CD4-positive, alpha-beta T cell treated with Interleukin-2 at 100 ng/mL for 4 hours (primary cell): ENCODE measurements at regions not wholly inside any gene's neighbourhood (a gene's known extent, or its start where the extent isn't known, plus 50 kb on each side); places are given as distances from the start of the nearest gene placed in this dataset.
"Not testable (repeated sequence)": the region's sequence is repeated elsewhere in the genome, so short reads cannot be mapped to it uniquely, and the experiment has no call there.

Experiments
- DNase-seq: peaks from one replicate; pipeline ENCODE4 v3.0.0-alpha.2; 2020; ENCODE audit warnings: low spot score

DNA sequence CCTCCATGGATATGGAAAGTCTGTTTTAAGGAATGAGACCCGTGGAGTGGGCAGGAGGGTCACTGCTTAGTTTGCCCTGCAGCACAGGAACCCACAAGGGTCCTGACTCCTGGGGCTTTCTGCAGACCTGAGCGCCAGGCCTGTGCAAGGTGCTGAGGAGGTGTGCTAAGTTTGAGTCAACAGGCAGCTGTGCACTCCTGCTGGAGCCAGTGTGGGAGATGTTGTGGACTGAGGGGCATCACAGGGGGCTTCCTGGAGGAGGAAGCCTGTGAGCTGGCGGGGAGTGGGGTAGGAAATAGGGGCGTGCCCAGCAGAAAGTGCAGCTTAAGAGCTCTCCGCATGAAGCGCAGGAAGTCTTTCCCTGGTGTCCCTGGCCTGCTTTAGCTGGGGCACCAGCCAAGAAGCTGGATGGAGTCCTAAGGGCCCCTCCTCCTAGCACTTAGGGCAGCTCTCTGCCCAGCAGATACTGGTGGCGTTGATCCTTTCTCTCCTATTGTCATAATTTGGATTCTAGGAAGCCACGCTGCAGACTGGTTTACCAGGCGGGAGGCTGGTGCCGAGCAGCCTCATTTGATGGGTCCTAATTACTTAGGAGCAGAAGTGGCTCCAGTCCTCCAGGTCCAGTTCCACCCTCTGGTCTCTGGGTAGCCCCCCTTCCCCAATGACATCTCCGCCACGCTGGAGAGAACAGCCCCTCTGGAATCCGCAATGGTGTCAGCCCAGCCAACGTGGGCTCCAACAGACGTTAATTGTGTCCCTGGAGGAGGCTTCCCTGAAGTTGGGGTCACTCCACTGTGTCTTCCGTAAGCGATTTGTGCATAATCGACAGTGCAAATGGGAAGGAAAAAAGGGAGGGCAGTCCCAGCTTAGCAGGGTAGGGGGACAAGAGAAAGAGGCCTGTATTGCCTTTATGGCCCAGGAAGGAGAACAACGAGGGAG lies 309.2 kb downstream of the ZNF536 start:
- DNase-seq: no peak

GRCh38 chr19:30680399-30680798 lies 308.2 kb downstream of the ZNF536 start:
- not testable (repeated sequence) for DNase-seq

- no peak for DNase-seq
Observed at GRCh38 chr19:30679789-30680188, 307.6 kb downstream of the ZNF536 start.

- no peak for DNase-seq
Observed at GRCh38 chr19:30679153-30679702, 307.0 kb downstream of the ZNF536 start.

DNA sequence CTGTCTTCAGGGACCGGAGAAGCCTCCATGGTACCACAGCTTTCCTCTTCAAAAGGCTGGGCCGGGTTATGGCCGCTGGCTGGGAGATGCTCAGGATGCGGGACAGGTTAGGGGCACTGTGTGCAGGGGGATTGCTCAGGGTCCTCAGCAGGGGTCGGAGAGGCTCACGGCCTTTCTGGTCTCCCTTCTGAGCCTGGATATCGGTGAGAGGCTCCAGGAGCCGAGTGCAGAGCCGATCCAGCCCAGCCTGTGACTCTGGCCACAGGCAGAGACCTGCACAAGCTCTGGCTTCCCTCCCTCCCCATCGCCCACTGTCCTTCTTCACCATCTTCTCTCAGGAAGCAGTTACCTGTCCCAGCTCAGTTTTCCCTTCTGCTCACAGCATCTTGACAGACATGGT lies 306.0 kb downstream of the ZNF536 start:
- no peak for DNase-seq

- DNase-seq: no peak
Observed at GRCh38 chr19:30677702-30678101, 305.5 kb downstream of the ZNF536 start.

GRCh38 chr19:30676990-30677679 lies 305.0 kb downstream of the ZNF536 start:
- no peak for DNase-seq

GRCh38 chr19:30675086-30675485 lies 302.9 kb downstream of the ZNF536 start:
- DNase-seq: no peak

- no peak for DNase-seq
Observed at GRCh38 chr19:30674656-30675055, 302.5 kb downstream of the ZNF536 start.

DNA sequence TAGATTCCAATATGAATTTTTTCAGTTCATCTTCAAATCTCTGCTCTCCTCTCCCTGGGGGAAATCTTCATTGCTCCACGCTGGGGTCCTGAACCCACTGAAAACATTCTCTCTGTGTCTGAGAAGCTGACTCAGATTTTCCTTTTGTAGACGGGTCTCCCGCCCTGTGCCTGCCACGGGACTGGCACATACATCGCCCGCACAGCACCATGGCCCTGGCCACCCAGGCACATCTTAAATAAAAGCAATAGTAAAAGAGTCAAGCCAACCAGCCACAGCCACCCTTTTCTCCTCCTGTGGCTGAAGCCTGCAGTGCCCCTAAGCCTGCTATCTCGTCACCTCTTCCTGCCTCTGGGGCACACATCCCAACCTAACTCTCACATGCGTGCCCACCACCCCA lies 301.2 kb downstream of the ZNF536 start:
- DNase-seq: no peak

DNA sequence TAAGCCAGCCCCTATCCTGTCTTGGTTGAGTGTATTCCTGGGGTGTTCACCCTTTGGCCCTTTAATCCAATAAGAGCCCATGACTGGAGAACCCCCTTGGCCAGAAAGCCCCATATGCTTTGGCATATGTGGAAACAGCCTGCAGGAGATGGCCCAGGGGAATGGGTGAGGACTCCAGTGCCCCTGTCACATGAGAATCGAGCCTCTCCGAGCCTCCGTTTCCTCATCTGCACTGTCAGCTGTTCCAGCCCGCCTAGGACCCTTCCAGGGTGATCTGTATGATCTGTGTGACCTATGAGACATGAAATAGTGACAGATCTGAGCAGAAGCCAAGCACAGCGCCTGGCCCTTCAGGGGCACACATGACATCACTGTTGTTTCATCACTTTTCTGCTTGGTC lies 300.7 kb downstream of the ZNF536 start:
- no peak for DNase-seq

DNA sequence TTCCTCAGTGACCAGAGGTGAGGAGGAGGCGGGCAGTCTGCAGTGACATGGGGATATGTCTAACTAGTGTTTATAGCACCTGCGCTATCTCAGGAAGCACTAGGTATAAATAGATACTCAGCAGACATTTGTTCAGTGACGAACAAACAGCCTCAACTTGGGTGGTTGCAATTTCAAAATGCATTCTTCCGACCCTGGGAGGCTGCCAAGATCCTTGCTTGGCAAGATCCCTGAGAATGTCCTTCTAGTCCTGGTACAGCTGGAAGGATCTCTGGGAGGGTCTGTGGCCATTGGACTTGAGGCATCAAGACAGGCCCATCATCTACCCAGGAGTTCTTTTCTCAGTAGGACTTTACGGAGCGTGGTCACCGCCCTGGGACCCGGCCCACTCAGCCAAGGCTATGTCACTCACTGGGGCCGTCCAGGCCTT lies 299.5 kb downstream of the ZNF536 start:
- DNase-seq: no peak

- no peak for DNase-seq
Observed at GRCh38 chr19:30671367-30671619, 299.1 kb downstream of the ZNF536 start.

DNA sequence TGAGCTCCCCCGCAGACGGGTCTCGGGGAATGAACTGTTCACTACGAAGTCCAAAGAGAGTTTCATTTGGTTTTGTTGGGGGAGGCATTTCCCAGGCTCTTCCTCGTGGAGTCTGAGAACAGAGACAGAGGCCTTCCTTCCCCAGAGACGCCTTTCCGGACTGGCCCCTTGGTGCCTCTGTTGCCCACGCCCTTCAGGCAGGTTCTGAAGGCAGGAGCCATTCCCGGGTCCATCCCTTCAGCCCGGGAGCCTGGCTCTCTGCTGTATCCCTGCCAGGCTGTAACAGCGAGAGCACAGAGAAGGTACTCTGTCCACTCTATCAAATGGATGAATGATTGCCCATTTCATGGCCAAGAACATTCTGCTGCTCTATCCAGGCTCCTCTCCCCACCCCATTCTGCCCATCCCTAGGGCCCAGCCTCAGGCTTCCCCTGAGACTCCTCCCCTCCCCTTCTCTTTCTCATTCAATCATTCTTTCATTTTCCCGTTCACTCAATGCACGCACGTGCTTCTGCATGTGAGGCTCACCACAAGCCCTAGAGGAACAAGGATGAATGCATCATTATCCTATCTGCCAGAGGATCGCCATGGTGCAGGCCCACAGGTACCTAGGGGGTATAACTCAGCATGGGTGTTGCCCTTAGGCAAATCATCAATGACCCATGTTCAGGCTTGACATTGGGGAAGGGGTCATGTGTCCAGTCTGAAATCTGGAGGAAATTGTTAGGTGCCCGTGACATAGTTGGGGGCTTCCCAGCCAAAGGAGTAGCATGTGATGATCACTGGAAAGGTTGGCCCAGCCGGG lies 298.6 kb downstream of the ZNF536 start:
- no peak for DNase-seq

DNA sequence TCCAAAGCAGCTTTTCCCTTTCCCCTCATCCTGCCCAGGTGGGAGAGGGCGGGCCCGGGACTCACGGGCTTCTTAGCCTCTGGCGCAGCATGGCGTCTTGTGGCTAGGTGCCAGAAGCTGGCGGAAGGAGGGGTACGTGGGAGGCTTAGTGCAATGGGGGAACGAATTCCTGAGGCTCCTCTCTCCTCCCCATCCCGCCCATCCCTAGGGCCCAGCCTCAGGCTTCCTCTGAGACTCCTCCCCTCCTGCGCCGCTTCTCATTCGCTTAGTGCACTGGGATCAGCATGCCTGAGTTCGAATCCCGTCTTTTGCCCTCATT lies 297.8 kb downstream of the ZNF536 start:
- no peak for DNase-seq

DNA sequence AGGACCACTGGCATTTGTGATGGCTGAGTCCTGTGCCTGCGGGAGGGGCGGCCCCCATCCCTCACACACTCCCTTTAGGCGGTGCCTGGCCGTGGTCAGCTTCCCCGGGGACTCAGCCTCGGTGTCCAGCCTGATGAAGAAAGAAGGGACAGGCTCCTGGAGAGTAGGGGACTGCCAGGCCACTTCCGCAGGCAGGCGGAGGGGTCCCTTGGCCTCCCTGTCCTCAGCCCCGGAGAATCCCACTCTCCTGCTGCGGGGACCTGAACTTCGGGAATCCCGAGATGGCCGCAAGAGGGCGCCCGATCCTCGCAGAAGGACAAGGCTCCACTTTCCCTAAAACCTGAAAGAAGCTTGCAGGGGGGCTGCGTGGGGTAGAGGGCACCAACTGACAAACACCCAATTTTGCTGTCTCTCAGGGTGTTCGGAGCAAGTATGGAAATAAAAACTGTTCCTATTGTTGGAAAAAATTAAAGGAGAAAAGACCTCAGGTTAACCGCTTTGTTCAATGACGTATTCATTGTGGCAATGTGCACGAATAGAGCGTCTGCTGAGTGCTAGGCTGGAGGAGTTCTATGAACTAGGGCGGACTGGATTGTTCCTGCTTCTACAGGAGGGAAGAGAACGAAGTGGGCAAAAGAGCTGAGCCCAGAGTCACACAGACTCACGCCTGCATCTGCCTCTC lies 297.3 kb downstream of the ZNF536 start:
- peak; percentile 32 for DNase-seq

- no peak for DNase-seq
Observed at GRCh38 chr19:30668521-30669155, 296.5 kb downstream of the ZNF536 start.

- no peak for DNase-seq
Observed at GRCh38 chr19:30667746-30668145, 295.6 kb downstream of the ZNF536 start.

DNA sequence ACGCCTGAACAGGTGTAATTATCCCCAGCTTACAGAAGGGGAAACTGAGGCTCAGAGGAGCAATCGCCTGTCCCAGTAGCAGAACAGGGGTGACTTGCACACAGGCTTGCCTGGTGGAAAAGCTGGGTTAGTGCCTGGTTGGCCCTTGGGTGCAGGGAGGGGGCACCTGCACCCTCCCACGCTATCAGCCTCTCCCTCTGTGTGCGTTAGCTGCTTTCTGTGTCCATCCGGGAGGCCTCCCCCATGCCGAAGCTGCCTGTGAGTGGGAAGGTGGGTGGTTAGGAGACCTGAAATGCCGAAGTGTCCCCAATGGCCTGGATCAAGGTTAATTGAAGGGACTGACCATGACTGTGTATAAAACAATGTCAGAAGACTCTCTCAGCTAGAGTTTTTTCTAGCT lies 295.0 kb downstream of the ZNF536 start:
- no peak for DNase-seq

GRCh38 chr19:30666301-30666803 lies 294.2 kb downstream of the ZNF536 start:
- DNase-seq: peak; percentile 42

GRCh38 chr19:30665449-30665848 lies 293.3 kb downstream of the ZNF536 start:
- no peak for DNase-seq
